GM20431 (cell line): ENCODE measurements at regions not wholly inside any gene's neighbourhood (a gene's known extent, or its start where the extent isn't known, plus 50 kb on each side); places are given as distances from the start of the nearest gene placed in this dataset.

ENCODE experiments used
- in situ Hi-C: fragments of 300-500 bp; cut with MseI, MboI; formaldehyde crosslinking; loops from one replicate; pipeline ENCODE4 v1.15.0; 2020; ENCODE audit warnings: low sequenced_read_pairs; ENCODE audit not compliant: unreplicated experiment

DNA sequence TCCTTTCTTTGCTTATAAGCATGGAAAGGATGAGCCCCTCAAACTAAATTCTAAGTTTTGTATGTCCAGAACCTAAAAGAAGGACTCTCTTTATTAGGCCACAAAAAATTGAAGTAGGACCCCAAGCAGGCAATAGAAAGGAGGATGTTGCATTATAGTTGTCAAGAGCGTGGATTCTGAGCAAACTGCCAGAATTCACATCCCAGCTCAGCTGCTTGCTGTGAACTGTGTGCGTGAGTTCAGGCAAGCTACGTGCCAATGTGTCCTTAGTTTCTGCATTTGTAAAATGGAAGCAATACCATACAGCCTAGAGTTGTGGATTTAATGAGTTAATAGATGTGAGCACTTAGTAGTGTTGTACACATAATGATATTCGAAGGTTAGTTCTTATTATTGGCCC lies 70.6 kb upstream of the SLC44A1 start:
- in situ Hi-C loops = no loop called here

DNA sequence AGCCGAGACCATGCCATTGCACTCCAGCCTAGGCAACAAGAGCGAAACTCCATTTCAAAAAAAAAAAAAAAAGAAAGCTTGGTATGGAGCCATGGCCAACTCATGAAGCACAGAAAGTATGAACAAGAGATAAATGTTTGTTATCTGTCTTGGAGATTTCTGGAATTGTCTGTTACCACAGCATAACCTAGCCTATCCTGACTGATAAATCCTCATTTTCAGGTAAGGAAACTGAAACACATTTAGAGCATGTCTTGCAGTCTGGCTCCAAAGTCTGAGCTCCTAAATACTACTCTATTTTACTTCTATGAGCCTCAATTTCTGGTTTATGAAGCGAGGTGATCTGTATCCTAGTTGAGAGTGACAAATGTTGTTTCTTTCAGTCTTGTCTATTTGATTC lies 68.3 kb upstream of the SLC44A1 start:
- in situ Hi-C loops = no loop called here

DNA sequence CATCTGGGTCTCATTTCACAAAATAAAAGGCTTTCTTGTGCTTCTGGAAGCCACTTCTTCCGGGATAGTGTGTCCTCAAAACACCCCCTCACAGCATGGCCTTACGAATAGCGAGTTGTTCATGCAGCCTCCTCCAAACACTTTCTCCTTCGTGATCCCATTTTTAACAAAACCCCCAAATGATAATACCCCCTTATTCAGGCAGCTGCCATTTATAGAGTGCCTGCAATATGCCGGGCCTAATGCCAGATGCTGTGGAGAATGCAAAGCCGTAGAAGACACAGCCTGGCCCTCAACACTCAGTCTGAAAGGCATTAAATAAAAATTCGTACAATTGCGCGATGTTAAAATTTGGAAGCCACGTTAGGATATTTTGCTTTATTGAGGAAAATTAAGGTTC lies 66.4 kb upstream of the SLC44A1 start:
- in situ Hi-C loops = no loop called here

DNA sequence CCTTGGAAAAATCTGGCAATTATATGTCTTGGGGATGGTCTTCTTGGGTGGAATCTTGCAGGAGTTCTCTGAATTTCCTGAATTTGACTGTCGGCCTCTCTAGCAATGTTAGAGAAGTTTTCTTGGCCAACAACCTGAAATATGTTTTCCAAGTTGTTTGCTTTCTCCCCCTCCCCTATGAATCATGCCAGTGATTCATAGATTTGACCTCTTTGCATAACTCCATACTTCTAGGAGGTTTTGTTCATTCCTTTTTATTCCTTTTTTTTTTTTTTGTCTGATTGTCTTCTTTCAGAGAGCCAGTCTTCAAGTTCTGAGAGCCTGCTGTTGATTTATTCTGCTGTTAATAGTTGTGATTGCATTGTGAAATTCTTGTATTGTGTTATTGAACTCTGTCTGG lies 56.7 kb upstream of the SLC44A1 start:
- in situ Hi-C loops = no loop called here

DNA sequence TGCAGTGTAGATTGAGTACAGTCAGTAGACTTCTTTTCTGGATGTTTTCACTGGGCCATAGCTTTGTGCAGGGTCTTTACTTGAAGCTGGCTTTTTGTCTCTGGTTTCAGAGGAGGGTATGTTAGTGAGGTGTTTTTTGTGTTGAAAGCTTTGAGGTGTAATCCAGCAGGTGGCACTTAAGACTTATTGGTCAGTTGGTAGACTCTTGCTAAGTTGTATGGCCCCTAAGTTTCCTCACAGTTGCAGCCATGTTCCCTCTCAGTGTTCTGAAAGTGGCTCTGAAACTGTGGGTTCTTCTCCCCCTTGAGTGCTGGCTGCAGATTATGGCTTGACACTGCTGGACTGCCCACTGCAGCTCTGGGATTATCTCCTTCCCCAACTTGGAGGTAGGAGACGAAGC lies 55.7 kb upstream of the SLC44A1 start:
- in situ Hi-C loops = no loop called here

DNA sequence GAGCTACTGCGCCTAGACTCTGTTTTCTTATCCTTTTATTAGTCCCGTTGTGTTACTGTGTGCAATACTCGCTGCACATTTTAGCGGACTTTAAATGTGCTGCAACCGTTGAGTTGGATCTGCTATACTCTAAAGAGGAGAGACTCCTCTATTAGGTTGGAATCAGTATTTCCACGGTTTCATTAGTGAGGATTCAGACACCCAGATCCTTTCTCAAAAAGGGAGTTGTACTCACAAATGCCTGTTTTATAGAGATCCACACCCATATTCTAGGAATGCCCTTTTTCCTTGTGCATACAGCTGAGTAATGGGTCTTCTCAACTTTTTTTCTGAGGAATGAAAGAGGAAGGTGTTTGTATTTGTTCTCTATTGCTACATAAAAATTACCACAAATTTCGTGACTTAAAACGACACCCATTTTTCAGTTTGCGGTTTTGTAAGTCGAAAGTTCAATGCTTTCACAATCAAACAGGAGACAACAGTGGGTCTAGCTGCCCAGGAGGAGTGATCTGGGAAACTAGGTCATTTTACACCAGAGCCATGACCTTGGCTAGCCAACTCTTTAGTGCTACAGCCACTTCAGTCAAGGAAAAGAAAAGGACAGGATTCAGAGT lies 52.8 kb upstream of the SLC44A1 start:
- in situ Hi-C loops = no loop called here

DNA sequence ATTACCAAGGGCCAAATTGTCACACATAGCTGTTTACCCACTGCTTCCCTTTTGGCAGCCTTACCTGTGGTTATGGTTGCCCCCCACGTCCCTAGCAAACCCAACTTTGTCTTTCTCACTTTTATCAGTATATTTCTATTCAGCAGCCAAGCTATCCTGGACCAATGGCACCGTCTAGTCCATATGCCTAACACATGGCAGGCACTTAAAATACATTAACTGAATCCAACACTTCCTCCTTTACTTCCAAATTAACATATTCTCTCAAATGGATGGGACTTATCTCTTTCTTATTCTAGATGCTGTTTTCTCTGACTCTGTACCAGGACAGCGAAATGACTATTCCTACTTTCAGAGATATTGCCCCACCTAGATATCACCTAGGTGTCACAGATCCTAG lies 50.9 kb upstream of the SLC44A1 start:
- in situ Hi-C loops = no loop called here

DNA sequence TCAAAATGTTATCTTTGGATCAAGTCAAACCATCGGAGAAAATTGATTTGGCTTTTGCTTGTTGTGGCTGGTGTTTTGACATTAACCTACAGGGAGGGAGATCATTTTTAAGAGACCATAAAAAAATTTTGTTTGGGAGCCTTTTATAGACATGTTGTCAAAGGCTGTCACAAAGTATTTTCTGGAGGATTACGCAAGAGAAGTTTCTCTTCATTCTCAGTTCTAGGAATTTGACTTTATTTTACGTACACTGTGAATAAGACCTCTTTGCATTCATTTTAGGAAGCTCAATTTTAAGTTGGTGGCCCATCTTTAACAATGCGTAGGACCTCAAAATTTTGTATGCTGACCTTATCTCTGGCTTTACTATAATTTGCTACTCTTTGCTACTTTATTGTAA lies 50.2 kb upstream of the SLC44A1 start:
- in situ Hi-C loops = no loop called here
